CD14-positive monocyte (primary cell): ENCODE measurements at regions not wholly inside any gene's neighbourhood (a gene's known extent, or its start where the extent isn't known, plus 50 kb on each side); places are given as distances from the start of the nearest gene placed in this dataset.

Experiments
- DNase-seq, 3 donors: peaks; one replicate each; pipeline ENCODE4 v3.0.0-alpha.2; 2011 to 2022
- H2AFZ ChIP-seq: 2 replicates; pipeline ENCODE4 v1.6.0; 2012; ENCODE audit warnings: mild to moderate bottlenecking, low read depth, low read length, inconsistent platforms; ENCODE audit not compliant: insufficient read depth, poor library complexity, severe bottlenecking
- H3K27ac ChIP-seq, 2 donors: 1 replicate in 1 of 2; 2 replicates in 1 of 2; pipeline ENCODE4 v1.5.1; 2012 to 2013; ENCODE audit warnings: low read length in 2 of 2, control low read depth in 1 of 2, inconsistent platforms in 1 of 2, low read depth in 1 of 2, mild to moderate bottlenecking in 1 of 2
- H3K27me3 ChIP-seq, 2 donors: one replicate each; pipeline versions ENCODE4 v1.6.0 to v1.6.1; 2011 to 2013; ENCODE audit warnings: low read length in 2 of 2; ENCODE audit not compliant: control insufficient read depth in 2 of 2, insufficient read depth in 2 of 2
- H3K36me3 ChIP-seq, 2 donors: replicated peaks in 1 of 2; 1 replicate in 1 of 2; 2 replicates in 1 of 2; pipeline versions ENCODE4 v1.5.1 to v1.6.1; 2012 to 2013; ENCODE audit warnings: low read length in 2 of 2, control low read depth in 1 of 2, inconsistent platforms in 1 of 2, mild to moderate bottlenecking in 1 of 2; ENCODE audit not compliant: insufficient read depth in 2 of 2, control insufficient read depth in 1 of 2
- H3K4me1 ChIP-seq, 2 donors: 1 replicate in 1 of 2; 2 replicates in 1 of 2; pipeline versions ENCODE4 v1.5.1 to v1.6.1; 2012 to 2013; ENCODE audit warnings: low read length in 2 of 2, control low read depth in 1 of 2, inconsistent platforms in 1 of 2, mild to moderate bottlenecking in 1 of 2, moderate library complexity in 1 of 2; ENCODE audit not compliant: insufficient read depth in 2 of 2, control insufficient read depth in 1 of 2
- H3K4me2 ChIP-seq: replicated peaks from 2 replicates; pipeline ENCODE3; 2012; ENCODE audit warnings: low read length, moderate library complexity, mild to moderate bottlenecking; ENCODE audit not compliant: poor library complexity, severe bottlenecking; ENCODE audit errors: extremely low read depth
- H3K4me3 ChIP-seq, 3 experiments: fragments of 200-600 bp in 1 of 3; sonication (generic) in 1 of 3; replicated peaks in 1 of 3; 1 replicate in 2 of 3; 2 replicates in 1 of 3; pipeline ENCODE4 v1.5.1; 2011 to 2013; ENCODE audit warnings: low read length in 3 of 3, mild to moderate bottlenecking in 3 of 3, control low read depth in 2 of 3, low read depth in 2 of 3, inconsistent platforms in 1 of 3, moderate library complexity in 1 of 3
- H3K79me2 ChIP-seq: 2 replicates; pipeline ENCODE4 v1.6.0; 2012; ENCODE audit warnings: mild to moderate bottlenecking, control low read depth, inconsistent platforms, low read length, moderate library complexity; ENCODE audit not compliant: insufficient read depth
- H3K9ac ChIP-seq: 2 replicates; pipeline ENCODE4 v1.6.0; 2017; ENCODE audit warnings: low read length, mild to moderate bottlenecking; ENCODE audit not compliant: insufficient read depth, poor library complexity, severe bottlenecking
- H3K9me3 ChIP-seq, 2 donors: replicated peaks in 1 of 2; 1 replicate in 1 of 2; 2 replicates in 1 of 2; pipeline versions ENCODE4 v1.5.1 to v1.6.1; 2012 to 2013; ENCODE audit warnings: low read length in 2 of 2, control low read depth in 1 of 2; ENCODE audit not compliant: control insufficient read depth in 1 of 2, insufficient read depth in 1 of 2
- H4K20me1 ChIP-seq: 2 replicates; pipeline ENCODE4 v1.6.0; 2012; ENCODE audit warnings: mild to moderate bottlenecking, low read length, control low read depth, moderate library complexity; ENCODE audit not compliant: insufficient read depth
- H3K27ac Mint-ChIP-seq, 7 donors: one replicate each; pipeline ENCODE4 v1.8.0; 2020; ENCODE audit warnings: mild to moderate bottlenecking in 7 of 7, mixed read lengths in 7 of 7, moderate library complexity in 6 of 7, inconsistent platforms in 2 of 7
- H3K27me3 Mint-ChIP-seq, 3 donors: one replicate each; pipeline ENCODE4 v1.8.0; 2021 to 2022; ENCODE audit warnings: low read depth in 3 of 3, mild to moderate bottlenecking in 3 of 3, mixed read lengths in 3 of 3, moderate library complexity in 3 of 3, inconsistent platforms in 1 of 3
- H3K36me3 Mint-ChIP-seq, 2 donors: one replicate each; pipeline ENCODE4 v1.8.0; 2020; ENCODE audit warnings: mixed read lengths in 2 of 2, inconsistent platforms in 1 of 2, mild to moderate bottlenecking in 1 of 2
- H3K4me1 Mint-ChIP-seq: one replicate; pipeline ENCODE4 v1.8.0; 2020; ENCODE audit warnings: mild to moderate bottlenecking, mixed read lengths
- H3K4me3 Mint-ChIP-seq, 2 donors: one replicate each; pipeline ENCODE4 v1.8.0; 2020; ENCODE audit warnings: mild to moderate bottlenecking in 2 of 2, mixed read lengths in 2 of 2, moderate library complexity in 1 of 2
- H3K9me3 Mint-ChIP-seq, 7 donors: one replicate each; pipeline ENCODE4 v1.8.0; 2020 to 2022; ENCODE audit warnings: mixed read lengths in 7 of 7, mild to moderate bottlenecking in 6 of 7, moderate library complexity in 6 of 7, inconsistent platforms in 2 of 7
- CTCF ChIP-seq: fragments of 200-600 bp; IDR thresholded peaks from one replicate; pipeline ENCODE4 v1.8.0; 2022; ENCODE audit warnings: antibody characterized with exemption, mild to moderate bottlenecking
- WGBS: methylation state at CpG from one replicate; pipeline ENCODE4 v1.1.5; 2013; ENCODE audit warnings: missing lambda C conversion rate; ENCODE audit not compliant: insufficient coverage; 5-methylcytosine and 5-hydroxymethylcytosine counted together
- intact Hi-C, 2 donors: fragments of 100-400 bp; cut with micrococcal nuclease; formaldehyde crosslinking; loops; one replicate each; pipeline versions ENCODE4 v1.15.0 to v1.15.1; 2023

GRCh38 chr10:86596266-86596665 is 58.1 kb upstream of the OPN4 start:
- no peak for DNase-seq
- Histone ChIP-seq H3K36me3 (no peaks in the 10 kb centered on the region), H2AFZ (no peak overlapping the region), H3K9ac (no peak overlapping the region), H3K4me3 (no peak overlapping the region), H3K4me2 (no peak overlapping the region), H4K20me1 (no peaks in the 10 kb centered on the region), H3K9me3 (no peaks in the 10 kb centered on the region), H3K79me2 (no peaks in the 10 kb centered on the region), H3K27me3 (no peaks in the 10 kb centered on the region), H3K4me1 (peaks cover 0 to 3% of the 10 kb centered on the region in 2 donors), H3K27ac (no peak overlapping the region)
- Mint-ChIP-seq H3K4me1 (peaks cover 9% of the 10 kb centered on the region), H3K9me3 (peaks cover 0 to 3% (median 0%) of the 10 kb centered on the region in 7 donors), H3K4me3 (no peak overlapping the region), H3K27me3 (peaks cover 3 to 6% (median 4%) of the 10 kb centered on the region in 3 donors), H3K27ac (no peak overlapping the region), H3K36me3 (no peaks in the 10 kb centered on the region)
- WGBS: 91% methylated on average over 2 of the region's 3 CpGs
- intact Hi-C loops: no loop called here
- no peak for TF ChIP-seq CTCF

- Histone ChIP-seq H3K79me2 (no peaks in the 10 kb centered on the region), H3K36me3 (no peaks in the 10 kb centered on the region), H2AFZ (no peak overlapping the region), H3K27ac (no peak overlapping the region), H3K9ac (no peak overlapping the region), H3K4me2 (no peak overlapping the region), H3K27me3 (no peaks in the 10 kb centered on the region), H4K20me1 (no peaks in the 10 kb centered on the region), H3K9me3 (no peaks in the 10 kb centered on the region), H3K4me3 (no peak overlapping the region), H3K4me1 (peaks cover 0 to 3% of the 10 kb centered on the region in 2 donors)
- H3K27me3 Mint-ChIP-seq: peaks cover 5 to 8% (median 6%) of the 10 kb centered on the region in 3 donors
- 97% methylated on average over 9 of the region's 15 CpGs for WGBS
- no peak overlapping the region for H3K4me3 Mint-ChIP-seq
- peaks cover 0 to 3% (median 0%) of the 10 kb centered on the region in 7 donors for H3K9me3 Mint-ChIP-seq
- no peaks in the 10 kb centered on the region for H3K36me3 Mint-ChIP-seq
- intact Hi-C loops: no loop called here
- no peak overlapping the region for H3K27ac Mint-ChIP-seq
- peaks cover 9% of the 10 kb centered on the region for H3K4me1 Mint-ChIP-seq
- DNase-seq: no peak
- TF ChIP-seq CTCF: no peak
These were observed 57.0 kb upstream of the OPN4 start for GRCh38 chr10:86597306-86597705.
